C4-2B (cell line): ENCODE measurements at regions not wholly inside any gene's neighbourhood (a gene's known extent, or its start where the extent isn't known, plus 50 kb on each side); places are given as distances from the start of the nearest gene placed in this dataset.

Experiments
- CTCF ChIP-seq: fragments of 450-650 bp; conservative IDR thresholded peaks from 2 replicates; pipeline ENCODE4 v1.5.1; 2017; ENCODE audit warnings: mild to moderate bottlenecking
- ZFX ChIP-seq: fragments of 450-650 bp; IDR thresholded peaks from 2 replicates; pipeline ENCODE4 v1.6.1; 2017

GRCh38 chrX:147710301-147710700, 201.4 kb upstream of the FMR1 start:
- TF ChIP-seq CTCF = no peak
- no peak for TF ChIP-seq ZFX
